IMR-90 (cell line): ENCODE measurements at regions not wholly inside any gene's neighbourhood (a gene's known extent, or its start where the extent isn't known, plus 50 kb on each side); places are given as distances from the start of the nearest gene placed in this dataset.
A peak's percentile ranks its signal among the peaks of the same experiment; 100 is the strongest.

Experiments
- ATAC-seq: fragments of 200-7000 bp; cut with Tn5 transposase; 2 replicates; pipeline ENCODE4 v1.9.1; 2020; ENCODE audit warnings: low read depth, mild to moderate bottlenecking, moderate library complexity
- BruUV-seq: library from RNA; stranded (reverse); fragments of 400-500 nt; replicated peaks from 2 replicates; lab custom pipeline; 2021; lab: Mats Ljungman, UMichigan
- CTCF ChIA-PET: fragments of 300-600 bp; formaldehyde crosslinking; extraction: SDS; loops from one replicate; lab custom pipeline; 2021; ENCODE audit warnings: antibody characterized with exemption; lab: Yijun Ruan, JAX
- POLR2A ChIA-PET: fragments of 300-600 bp; sonication (Branson Sonifier 250); formaldehyde crosslinking; loops from one replicate; lab custom pipeline; 2022; ENCODE audit warnings: antibody characterized with exemption; ENCODE audit not compliant: unreplicated experiment; lab: Charles Lee
- DNase-seq: peaks from one replicate; pipeline ENCODE4 v3.0.0; 2013
- H2AFZ ChIP-seq: replicated peaks from 2 replicates; pipeline ENCODE3; 2013; ENCODE audit warnings: low read length, mild to moderate bottlenecking; ENCODE audit not compliant: poor library complexity
- H2AK5ac ChIP-seq: 2 replicates; pipeline ENCODE4 v1.6.1; 2013; ENCODE audit warnings: low read depth, low read length, inconsistent platforms
- H2AK9ac ChIP-seq: replicated peaks from 2 replicates; pipeline ENCODE3; 2013; ENCODE audit warnings: mild to moderate bottlenecking, low read depth, low read length, moderate library complexity; ENCODE audit not compliant: poor library complexity
- H2BK120ac ChIP-seq: 2 replicates; pipeline ENCODE4 v1.6.1; 2013; ENCODE audit warnings: low read depth, low read length, inconsistent platforms
- H2BK15ac ChIP-seq: 3 replicates; pipeline ENCODE4 v1.6.1; 2013; ENCODE audit warnings: low read depth, low read length, inconsistent platforms
- H2BK20ac ChIP-seq: 2 replicates; pipeline ENCODE4 v1.6.1; 2013; ENCODE audit warnings: low read depth, mild to moderate bottlenecking, inconsistent platforms, low read length, moderate library complexity
- H2BK5ac ChIP-seq: 2 replicates; pipeline ENCODE4 v1.6.1; 2013; ENCODE audit warnings: mild to moderate bottlenecking, low read depth, low read length, inconsistent platforms; ENCODE audit not compliant: poor library complexity, severe bottlenecking
- H3K14ac ChIP-seq: replicated peaks from 2 replicates; pipeline ENCODE4 v1.6.1; 2013; ENCODE audit warnings: low read depth, low read length, inconsistent platforms
- H3K18ac ChIP-seq: 2 replicates; pipeline ENCODE4 v1.6.1; 2013; ENCODE audit warnings: low read depth, low read length, control low read depth
- H3K23ac ChIP-seq: 2 replicates; pipeline ENCODE4 v1.6.1; 2013; ENCODE audit warnings: low read depth, low read length, inconsistent platforms
- H3K27ac ChIP-seq: 2 replicates; pipeline ENCODE4 v1.5.1; 2013; ENCODE audit warnings: mild to moderate bottlenecking, control low read depth, low read length; ENCODE audit not compliant: insufficient read depth
- H3K27me3 ChIP-seq: 2 replicates; pipeline ENCODE4 v1.6.1; 2013; ENCODE audit warnings: low read length; ENCODE audit not compliant: control insufficient read depth, insufficient read depth
- H3K36me3 ChIP-seq: 2 replicates; pipeline ENCODE4 v1.6.1; 2013; ENCODE audit warnings: low read length, mixed read lengths; ENCODE audit not compliant: control insufficient read depth, insufficient read depth
- H3K4ac ChIP-seq: 2 replicates; pipeline ENCODE4 v1.6.1; 2013; ENCODE audit warnings: low read depth, low read length, inconsistent platforms
- H3K4me1 ChIP-seq: 2 replicates; pipeline ENCODE4 v1.6.1; 2013; ENCODE audit warnings: low read length, mixed read lengths; ENCODE audit not compliant: control insufficient read depth, insufficient read depth
- H3K4me2 ChIP-seq: 2 replicates; pipeline ENCODE4 v1.6.1; 2013; ENCODE audit warnings: low read depth, mild to moderate bottlenecking, control low read depth, low read length, moderate library complexity
- H3K4me3 ChIP-seq: 2 replicates; pipeline ENCODE4 v1.5.1; 2013; ENCODE audit warnings: low read depth, mild to moderate bottlenecking, control low read depth, low read length, moderate library complexity; ENCODE audit not compliant: insufficient read depth
- H3K56ac ChIP-seq: 2 replicates; pipeline ENCODE4 v1.6.1; 2013; ENCODE audit warnings: low read length, inconsistent platforms; ENCODE audit not compliant: insufficient read depth; ENCODE audit errors: extremely low read depth
- H3K79me1 ChIP-seq, 2 experiments: 2 replicates each; pipeline ENCODE4 v1.6.1; 2013; ENCODE audit warnings: low read length in 2 of 2, inconsistent platforms in 1 of 2, low read depth in 1 of 2
- H3K9ac ChIP-seq: 2 replicates; pipeline ENCODE4 v1.6.1; 2013; ENCODE audit warnings: low read depth, low read length, control low read depth
- H3K9me1 ChIP-seq: 2 replicates; pipeline ENCODE4 v1.6.1; 2013; ENCODE audit warnings: low read length, inconsistent platforms; ENCODE audit not compliant: insufficient read depth
- H3K9me3 ChIP-seq: 2 replicates; pipeline ENCODE4 v1.6.1; 2013; ENCODE audit warnings: low read length; ENCODE audit not compliant: control insufficient read depth, insufficient read depth
- H4K20me1 ChIP-seq: 2 replicates; pipeline ENCODE4 v1.6.1; 2013; ENCODE audit warnings: low read length, inconsistent platforms; ENCODE audit not compliant: insufficient read depth
- H4K5ac ChIP-seq: 2 replicates; pipeline ENCODE4 v1.6.1; 2013; ENCODE audit warnings: mild to moderate bottlenecking, low read depth, low read length, control low read depth
- H4K8ac ChIP-seq, 2 experiments: 2 replicates each; pipeline ENCODE4 v1.6.1; 2013; ENCODE audit warnings: low read depth in 2 of 2, low read length in 2 of 2, control low read depth in 1 of 2, inconsistent platforms in 1 of 2
- H4K91ac ChIP-seq: 2 replicates; pipeline ENCODE4 v1.6.1; 2013; ENCODE audit warnings: low read depth, low read length, inconsistent platforms; ENCODE audit not compliant: insufficient read depth
- BHLHE40 ChIP-seq: fragments of 150-350 bp; IDR thresholded peaks from 2 replicates; pipeline ENCODE4 v1.6.1; 2016; ENCODE audit warnings: mild to moderate bottlenecking, low read depth, low read length
- CEBPB ChIP-seq: IDR thresholded peaks from 2 replicates; pipeline ENCODE4 v1.6.1; 2012; ENCODE audit warnings: low read depth, low read length, improper control_type of control experiment
- CHD1 ChIP-seq: IDR thresholded peaks from 2 replicates; pipeline ENCODE4 v1.6.1; 2012; ENCODE audit warnings: low read depth, low read length, improper control_type of control experiment
- ELK1 ChIP-seq: fragments of 150-350 bp; IDR thresholded peaks from 2 replicates; pipeline ENCODE4 v1.6.1; 2016; ENCODE audit warnings: low read depth, mild to moderate bottlenecking, low read length, moderate library complexity, borderline replicate concordance
- FOS ChIP-seq: fragments of 150-350 bp; IDR thresholded peaks from 2 replicates; pipeline ENCODE4 v1.6.1; 2016; ENCODE audit warnings: low read depth, low read length
- MAFK ChIP-seq: IDR thresholded peaks from 2 replicates; pipeline ENCODE4 v1.6.1; 2012; ENCODE audit warnings: low read depth, low read length, improper control_type of control experiment
- MAZ ChIP-seq: IDR thresholded peaks from 2 replicates; pipeline ENCODE4 v1.6.1; 2012; ENCODE audit warnings: low read depth, mild to moderate bottlenecking, low read length, improper control_type of control experiment, moderate library complexity, borderline replicate concordance
- MXI1 ChIP-seq: IDR thresholded peaks from 2 replicates; pipeline ENCODE4 v1.6.1; 2012; ENCODE audit warnings: low read depth, mild to moderate bottlenecking, low read length, moderate library complexity, borderline replicate concordance
- NFE2L2 ChIP-seq: fragments of 150-350 bp; IDR thresholded peaks from 2 replicates; pipeline ENCODE4 v1.6.1; 2016; ENCODE audit warnings: low read depth, mild to moderate bottlenecking, low read length
- POLR2A ChIP-seq: IDR thresholded peaks from 2 replicates; pipeline ENCODE4 v1.6.1; 2012; ENCODE audit warnings: mild to moderate bottlenecking, low read depth, low read length
- RAD21 ChIP-seq: IDR thresholded peaks from 2 replicates; pipeline ENCODE4 v1.6.1; 2012; ENCODE audit warnings: low read length, improper control_type of control experiment
- RCOR1 ChIP-seq: IDR thresholded peaks from 2 replicates; pipeline ENCODE4 v1.6.1; 2012; ENCODE audit warnings: mild to moderate bottlenecking, low read length, improper control_type of control experiment; ENCODE audit not compliant: insufficient replicate concordance
- RFX5 ChIP-seq: IDR thresholded peaks from 2 replicates; pipeline ENCODE4 v1.8.0; 2012; ENCODE audit warnings: low read depth, mild to moderate bottlenecking, low read length, moderate library complexity
- SMC3 ChIP-seq: fragments of 150-350 bp; IDR thresholded peaks from 2 replicates; pipeline ENCODE4 v1.6.1; 2016; ENCODE audit warnings: low read depth, mild to moderate bottlenecking, antibody characterized with exemption, low read length, moderate library complexity
- USF2 ChIP-seq: fragments of 150-350 bp; IDR thresholded peaks from 2 replicates; pipeline ENCODE4 v1.6.1; 2017; ENCODE audit warnings: mild to moderate bottlenecking, antibody characterized with exemption, low read length, low read depth
- WGBS, 2 experiments: methylation state at CpG; one replicate each; pipeline versions ENCODE4 v1.1.5 to v1.1.7; 2013; ENCODE audit warnings: missing lambda C conversion rate in 2 of 2; ENCODE audit not compliant: insufficient read length in 1 of 2; ENCODE audit errors: extremely low coverage in 2 of 2; 5-methylcytosine and 5-hydroxymethylcytosine counted together
- dilution Hi-C: fragments of 300-500 bp; cut with HindIII; formaldehyde crosslinking; loops from one replicate; pipeline ENCODE4 v1.14.3; 2018; ENCODE audit warnings: low sequenced_read_pairs; ENCODE audit not compliant: unreplicated experiment
- in situ Hi-C: fragments of 300-500 bp; cut with MboI; formaldehyde crosslinking; loops from 3 replicates; pipeline ENCODE4 v1.14.3; 2019; ENCODE audit warnings: low sequenced_read_pairs, inconsistent platforms, mixed read lengths
- intact Hi-C: fragments of 100-400 bp; cut with micrococcal nuclease; formaldehyde crosslinking; loops from 2 replicates; pipeline ENCODE4 v1.10.0; 2022

- Histone ChIP-seq H3K4me2 (no peak overlapping the region), H4K20me1 (no peaks in the 10 kb centered on the region), H3K9me1 (no peaks in the 10 kb centered on the region), H4K8ac (no peak overlapping the region), H3K79me1 (no peaks in the 10 kb centered on the region), H4K5ac (no peak overlapping the region), H2BK120ac (no peak overlapping the region), H3K36me3 (no peaks in the 10 kb centered on the region), H2BK20ac (no peak overlapping the region), H2AK9ac (peak overlapping the region; percentile 51), H3K9ac (no peak overlapping the region), H3K9me3 (no peaks in the 10 kb centered on the region), H3K14ac (no peak overlapping the region), H3K18ac (no peak overlapping the region), H3K4me3 (no peak overlapping the region), H2AFZ (no peak overlapping the region), H3K27ac (no peak overlapping the region), H2BK5ac (no peak overlapping the region), H4K91ac (no peak overlapping the region), H3K27me3 (peaks cover 7% of the 10 kb centered on the region), H2BK15ac (no peak overlapping the region), H2AK5ac (no peak overlapping the region), H3K4me1 (no peaks in the 10 kb centered on the region), H3K4ac (no peak overlapping the region), H3K56ac (no peak overlapping the region), H3K23ac (no peak overlapping the region)
- ATAC-seq, result no peak
- DNase-seq, result peak; percentile 41
- 78% methylated on average over 4 of the region's 16 CpGs; no CpG with 5 or more reads in 1 of the 2 experiments for WGBS, 2 experiments
- POLR2A ChIA-PET, result no interaction called here
- in situ Hi-C loops, result loop anchor here (5.0 kb wide), 1 partner anchor 348 kb away; no protein-coding TSS in a partner anchor
- CTCF ChIA-PET, result interaction anchor here (0.6 to 5.8 kb wide), 4 partner anchors 14 to 349 kb away, joined by 3 to 43 read pairs (median 4); no protein-coding TSS in a partner anchor
- no TSS peak for BruUV-seq
- dilution Hi-C loops, result loop anchor here (25.0 kb wide), 1 partner anchor 348 kb away; no protein-coding TSS in a partner anchor
- intact Hi-C loops, result loop anchor here (1.0 kb wide), 1 partner anchor 31 kb away; no protein-coding TSS in a partner anchor
- TF ChIP-seq BHLHE40 (no peak), ELK1 (no peak), POLR2A (no peak), NFE2L2 (no peak), SMC3 (no peak), RCOR1 (no peak), RFX5 (no peak), MXI1 (no peak), MAFK (no peak), FOS (no peak), USF2 (no peak), CHD1 (no peak), CEBPB (no peak), MAZ (no peak), RAD21 (no peak)
These were observed 136.7 kb upstream of the NUDT7 start for GRCh38 chr16:77585379-77586251.
